ENCODE measurements at regions not wholly inside any gene's neighbourhood (a gene's known extent, or its start where the extent isn't known, plus 50 kb on each side); places are given as distances from the start of the nearest gene placed in this dataset.

GRCh38 chr4:65120287-65120686 is 550.0 kb downstream of the EPHA5 start:
- in situ Hi-C loops (cut with HindIII; ENCODE audit: low pct_unique_long_range_greater_than_20kb, low sequenced_read_pairs) = no loop called here
- TF ChIP-seq POLR2AphosphoS5 (IDR thresholded peaks at IDR 0.05; ENCODE audit: low read depth, low read length) (no peak), SIN3A (IDR thresholded peaks at IDR 0.05; ENCODE audit: borderline replicate concordance, insufficient read depth, low read depth, low read length) (no peak), REST (IDR thresholded peaks at IDR 0.05; ENCODE audit: insufficient read depth in 1 of 2, low read depth in 2 of 2, low read length in 1 of 2) (no peak), TCF7L2 (IDR thresholded peaks at IDR 0.05; ENCODE audit: low read depth, low read length) (no peak), CTCF (IDR thresholded peaks at IDR 0.05) (no peak)
- Histone ChIP-seq H3K4me1 (ENCODE audit: control insufficient read depth, insufficient read depth, low read length) (no peaks in the 10 kb centered on the region), H3K4me3 (ENCODE audit: low read depth in 2 of 2, low read length in 2 of 2) (no peak overlapping the region), H3K27me3 (ENCODE audit: control insufficient read depth, insufficient read depth, low read length) (no peaks in the 10 kb centered on the region), H3K36me3 (ENCODE audit: control insufficient read depth, insufficient read depth, low read length) (no peaks in the 10 kb centered on the region), H3K27ac (ENCODE audit: low read length) (no peak overlapping the region), H3K9me3 (ENCODE audit: control insufficient read depth, insufficient read depth, low read depth, low read length) (no peaks in the 10 kb centered on the region)
- intact Hi-C loops (cut with micrococcal nuclease; ENCODE audit: unreplicated experiment) = no loop called here
- no TSS peak for BruUV-seq (replicated peaks)
- CTCF ChIA-PET = no interaction called here
- ATAC-seq = no peak
- no peak for DNase-seq (ENCODE audit: low read depth, low spot score)
- POLR2A ChIA-PET = no interaction called here

- no peak for TF ChIP-seq POLR2AphosphoS5 (IDR thresholded peaks at IDR 0.05; ENCODE audit: low read depth, low read length)
- TF ChIP-seq SIN3A (IDR thresholded peaks at IDR 0.05; ENCODE audit: borderline replicate concordance, insufficient read depth, low read depth, low read length) = no peak
- TF ChIP-seq TCF7L2 (IDR thresholded peaks at IDR 0.05; ENCODE audit: low read depth, low read length) = no peak
- TF ChIP-seq REST (IDR thresholded peaks at IDR 0.05; ENCODE audit: insufficient read depth in 1 of 2, low read depth in 2 of 2, low read length in 1 of 2) = no peak
- TF ChIP-seq CTCF (IDR thresholded peaks at IDR 0.05) = no peak
- Histone ChIP-seq H3K4me3 (ENCODE audit: low read depth in 2 of 2, low read length in 2 of 2) (no peak overlapping the region), H3K36me3 (ENCODE audit: control insufficient read depth, insufficient read depth, low read length) (no peaks in the 10 kb centered on the region), H3K4me1 (ENCODE audit: control insufficient read depth, insufficient read depth, low read length) (no peaks in the 10 kb centered on the region), H3K27ac (ENCODE audit: low read length) (no peak overlapping the region), H3K9me3 (ENCODE audit: control insufficient read depth, insufficient read depth, low read depth, low read length) (no peaks in the 10 kb centered on the region), H3K27me3 (ENCODE audit: control insufficient read depth, insufficient read depth, low read length) (no peaks in the 10 kb centered on the region)
- ATAC-seq = no peak
- intact Hi-C loops (cut with micrococcal nuclease; ENCODE audit: unreplicated experiment) = no loop called here
- CTCF ChIA-PET = no interaction called here
- in situ Hi-C loops (cut with HindIII; ENCODE audit: low pct_unique_long_range_greater_than_20kb, low sequenced_read_pairs) = no loop called here
- no TSS peak for BruUV-seq (replicated peaks)
- no peak for DNase-seq (ENCODE audit: low read depth, low spot score)
- POLR2A ChIA-PET = no interaction called here
These were observed 567.9 kb downstream of the EPHA5 start for GRCh38 chr4:65102419-65102818.

All from Panc1 (cell line).